Common myeloid progenitor, CD34-positive (primary cell): ENCODE measurements at regions not wholly inside any gene's neighbourhood (a gene's known extent, or its start where the extent isn't known, plus 50 kb on each side); places are given as distances from the start of the nearest gene placed in this dataset.
"Not testable (repeated sequence)": the region's sequence is repeated elsewhere in the genome, so short reads cannot be mapped to it uniquely, and the experiment has no call there.

Experiments used
- CTCF ChIA-PET: fragments of 350-600 bp; sonication (Branson Sonifier 250); formaldehyde crosslinking; loops from one replicate; lab custom pipeline; 2021; ENCODE audit warnings: antibody characterized with exemption; lab: Charles Lee
- POLR2A ChIA-PET: fragments of 350-600 bp; sonication (Branson Sonifier 250); formaldehyde crosslinking; loops from one replicate; lab custom pipeline; 2021; ENCODE audit warnings: antibody characterized with exemption; lab: Charles Lee
- DNase-seq, 3 donors: peaks; one replicate each; pipeline versions ENCODE4 v3.0.0 to v3.0.0-alpha.2; 2013
- H3K27ac ChIP-seq, 2 experiments: 1 replicate in 1 of 2; 2 replicates in 1 of 2; pipeline ENCODE4 v1.7.0; 2013; ENCODE audit warnings: inconsistent platforms in 2 of 2, low read length in 2 of 2, mild to moderate bottlenecking in 2 of 2, low read depth in 1 of 2, moderate library complexity in 1 of 2; ENCODE audit not compliant: severe bottlenecking in 2 of 2, insufficient read depth in 1 of 2, poor library complexity in 1 of 2
- H3K27me3 ChIP-seq, 5 experiments: replicated peaks in 2 of 5; 1 replicate in 3 of 5; 2 replicates in 2 of 5; pipeline versions ENCODE4 v1.6.1 to v1.7.0; 2013; ENCODE audit warnings: low read length in 4 of 5, mild to moderate bottlenecking in 2 of 5, moderate library complexity in 2 of 5, inconsistent platforms in 1 of 5; ENCODE audit not compliant: insufficient read depth in 5 of 5, control insufficient read depth in 4 of 5
- H3K36me3 ChIP-seq, 4 experiments: 1 replicate in 2 of 4; 2 replicates in 2 of 4; pipeline versions ENCODE4 v1.6.1 to v1.7.0; 2013; ENCODE audit warnings: low read length in 3 of 4, control low read depth in 1 of 4, mild to moderate bottlenecking in 1 of 4; ENCODE audit not compliant: control insufficient read depth in 4 of 4, insufficient read depth in 4 of 4
- H3K4me1 ChIP-seq, 4 experiments: 1 replicate in 3 of 4; 2 replicates in 1 of 4; pipeline versions ENCODE4 v1.6.1 to v1.7.1; 2013; ENCODE audit warnings: low read length in 3 of 4, mild to moderate bottlenecking in 3 of 4, control low read depth in 1 of 4, inconsistent platforms in 1 of 4, moderate library complexity in 1 of 4; ENCODE audit not compliant: control insufficient read depth in 4 of 4, insufficient read depth in 4 of 4; ENCODE audit errors: control extremely low read depth in 1 of 4
- H3K4me3 ChIP-seq, 7 experiments: 1 replicate in 4 of 7; 2 replicates in 3 of 7; pipeline versions ENCODE4 v1.5.1 to v1.7.0; 2013; ENCODE audit warnings: mild to moderate bottlenecking in 7 of 7, low read length in 6 of 7, moderate library complexity in 6 of 7, inconsistent platforms in 2 of 7, low read depth in 2 of 7, control low read depth in 1 of 7; ENCODE audit not compliant: insufficient read depth in 4 of 7, control insufficient read depth in 1 of 7; ENCODE audit errors: extremely low read depth in 1 of 7
- H3K9me3 ChIP-seq, 5 experiments: 1 replicate in 4 of 5; 2 replicates in 1 of 5; pipeline versions ENCODE4 v1.6.1 to v1.7.1; 2013; ENCODE audit warnings: low read length in 4 of 5, mild to moderate bottlenecking in 2 of 5, inconsistent platforms in 1 of 5, low read depth in 1 of 5, moderate library complexity in 1 of 5; ENCODE audit not compliant: control insufficient read depth in 4 of 5, insufficient read depth in 2 of 5; ENCODE audit errors: control extremely low read depth in 1 of 5
- WGBS: methylation state at CpG from one replicate; pipeline ENCODE4 v1.1.5; 2013; ENCODE audit not compliant: insufficient coverage; 5-methylcytosine and 5-hydroxymethylcytosine counted together

GRCh38 chr3:194900854-194901522 lies 215.3 kb downstream of the FAM43A start:
- Histone ChIP-seq H3K27ac (no peak overlapping the region), H3K9me3 (peaks cover 0 to 21% (median 0%) of the 10 kb centered on the region in 5 experiments), H3K36me3 (no peaks in the 10 kb centered on the region), H3K4me3 (no peak overlapping the region), H3K27me3 (no peaks in the 10 kb centered on the region), H3K4me1 (peaks cover 0 to 13% (median 12%) of the 10 kb centered on the region in 4 experiments)
- peak in 2 of 3 donors; percentile 33 to 46 for DNase-seq
- 55% methylated on average over 4 of the region's 4 CpGs for WGBS
- CTCF ChIA-PET: interaction anchor here (0.6 to 1.7 kb wide), 4 partner anchors 16 to 212 kb away, joined by 3 to 4 read pairs (median 3); no protein-coding TSS in a partner anchor
- POLR2A ChIA-PET: no interaction called here

DNA sequence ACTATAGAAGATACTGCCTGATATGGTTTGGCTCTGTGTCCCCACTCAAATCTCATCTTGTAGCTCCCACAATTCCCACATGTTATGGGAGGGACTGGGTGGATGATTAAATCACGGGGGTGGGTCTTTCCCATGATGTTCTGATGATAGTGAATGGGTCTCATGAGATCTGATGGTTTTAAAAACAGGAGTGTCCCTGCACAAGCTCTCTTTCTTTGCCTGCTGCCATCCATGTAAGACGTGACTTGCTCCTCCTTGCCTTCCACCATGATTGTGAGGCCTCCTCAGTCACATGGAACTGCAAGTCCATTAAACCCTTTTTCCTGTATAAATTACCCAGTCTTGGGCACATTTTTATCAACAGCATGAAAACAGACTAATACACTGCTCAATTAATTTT lies 217.8 kb downstream of the FAM43A start:
- CTCF ChIA-PET, POLR2A ChIA-PET: not testable (repeated sequence)

GRCh38 chr3:194904999-194905398 lies 219.3 kb downstream of the FAM43A start:
- H3K9me3 ChIP-seq: peaks cover 0 to 13% (median 0%) of the 10 kb centered on the region in 5 experiments
- H3K27me3 ChIP-seq, H3K27ac ChIP-seq, DNase-seq, H3K4me3 ChIP-seq, POLR2A ChIA-PET, H3K36me3 ChIP-seq: not testable (repeated sequence)
- CTCF ChIA-PET: interaction anchor here (1.0 kb wide), 1 partner anchor 65 kb away, joined by 3 read pairs; no protein-coding TSS in a partner anchor
- peaks cover 0 to 13% (median 12%) of the 10 kb centered on the region in 4 experiments for H3K4me1 ChIP-seq
- 100% methylated on average over 1 of the region's 3 CpGs for WGBS

More for the DNA sequence above, 217.8 kb downstream of the FAM43A start:
- not testable (repeated sequence) for H3K27ac ChIP-seq, DNase-seq, H3K27me3 ChIP-seq, H3K4me3 ChIP-seq, H3K36me3 ChIP-seq
- WGBS: 100% methylated on average over 1 of the region's 2 CpGs
- H3K4me1 ChIP-seq: peaks cover 0 to 13% (median 12%) of the 10 kb centered on the region in 4 experiments
- peaks cover 0 to 21% (median 0%) of the 10 kb centered on the region in 5 experiments for H3K9me3 ChIP-seq

GRCh38 chr3:194905696-194906095 lies 220.0 kb downstream of the FAM43A start:
- Histone ChIP-seq H3K27ac (no peak overlapping the region), H3K4me1 (peaks cover 0 to 12% (median 10%) of the 10 kb centered on the region in 4 experiments), H3K36me3 (no peaks in the 10 kb centered on the region), H3K27me3 (no peaks in the 10 kb centered on the region), H3K4me3 (no peak overlapping the region), H3K9me3 (peaks cover 0 to 13% (median 0%) of the 10 kb centered on the region in 5 experiments)
- 100% methylated on average over 2 of the region's 2 CpGs for WGBS
- CTCF ChIA-PET: interaction anchor here (1.0 kb wide), 1 partner anchor 65 kb away, joined by 3 read pairs; no protein-coding TSS in a partner anchor
- DNase-seq: peak in 2 of 3 donors; percentile 21 to 28
- POLR2A ChIA-PET: no interaction called here

- Histone ChIP-seq H3K27me3 (no peaks in the 10 kb centered on the region), H3K36me3 (no peaks in the 10 kb centered on the region), H3K9me3 (peaks cover 0 to 13% (median 0%) of the 10 kb centered on the region in 5 experiments), H3K4me3 (no peak overlapping the region), H3K4me1 (peaks cover 0 to 6% (median 5%) of the 10 kb centered on the region in 4 experiments), H3K27ac (no peak overlapping the region)
- ChIA-PET CTCF (interaction anchor here (1.0 kb wide), 1 partner anchor 66 kb away, joined by 3 read pairs; no protein-coding TSS in a partner anchor), POLR2A (no interaction called here)
- 91% methylated on average over 3 of the region's 4 CpGs for WGBS
- no peak for DNase-seq
Observed at GRCh38 chr3:194906229-194906629, 220.5 kb downstream of the FAM43A start.

GRCh38 chr3:194906970-194907629 lies 221.4 kb downstream of the FAM43A start:
- Histone ChIP-seq H3K4me1 (no peaks in the 10 kb centered on the region), H3K27me3 (no peaks in the 10 kb centered on the region), H3K9me3 (peaks cover 0 to 13% (median 0%) of the 10 kb centered on the region in 5 experiments), H3K36me3 (no peaks in the 10 kb centered on the region), H3K27ac (no peak overlapping the region), H3K4me3 (no peak overlapping the region)
- CTCF ChIA-PET: no interaction called here
- DNase-seq: no peak
- WGBS: 91% methylated on average over 6 of the region's 11 CpGs
- POLR2A ChIA-PET: no interaction called here

DNA sequence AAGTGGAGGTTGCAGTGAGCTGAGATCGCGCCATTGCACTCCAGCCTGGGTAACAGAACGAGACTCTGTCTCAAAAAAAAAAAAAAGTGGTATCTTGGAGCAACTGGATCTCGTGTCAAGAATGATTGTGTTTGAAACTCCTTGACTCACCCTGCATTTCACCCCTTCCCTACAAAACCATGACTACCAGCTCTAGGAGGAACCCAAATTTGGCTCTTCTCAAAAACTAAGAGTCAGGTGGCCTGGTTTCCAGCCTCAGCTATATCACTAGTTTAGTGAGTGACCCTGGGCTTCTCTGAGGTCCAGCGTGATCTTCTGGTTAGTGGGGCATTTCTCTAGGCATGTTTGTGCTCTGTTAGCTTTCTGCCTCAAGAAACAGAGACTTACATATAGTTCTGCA lies 222.1 kb downstream of the FAM43A start:
- no peaks in the 10 kb centered on the region for H3K27me3 ChIP-seq
- ChIA-PET POLR2A (no interaction called here), CTCF (no interaction called here)
- H3K9me3 ChIP-seq: peaks cover 0 to 13% (median 0%) of the 10 kb centered on the region in 5 experiments
- no peak overlapping the region for H3K4me3 ChIP-seq
- no peaks in the 10 kb centered on the region for H3K4me1 ChIP-seq
- H3K27ac ChIP-seq: no peak overlapping the region
- H3K36me3 ChIP-seq: no peaks in the 10 kb centered on the region
- WGBS: 96% methylated on average over 4 of the region's 5 CpGs
- DNase-seq: no peak
